ENCODE measurements at regions not wholly inside any gene's neighbourhood (a gene's known extent, or its start where the extent isn't known, plus 50 kb on each side); places are given as distances from the start of the nearest gene placed in this dataset.
A peak's percentile ranks its signal among the peaks of the same experiment; 100 is the strongest.

GRCh38 chr9:121550041-121550440, 50.4 kb upstream of the GGTA1 start:
- H3K4me3 ChIP-seq = peak overlapping the region in 3 of 10 donors; percentile 38 to 51 (median 49)
- no peaks in the 10 kb centered on the region for H3K9me3 ChIP-seq
- intact Hi-C loops (cut with DNase I) = loop anchor here in 8 of 10 donors (2.0 to 10.0 kb wide), 9 partner anchors 49 to 312 kb away; no protein-coding TSS in a partner anchor
- no peak for DNase-seq
- no peak for TF ChIP-seq CTCF (IDR thresholded peaks at IDR 0.05)
- peaks cover 0 to 5% (median 0%) of the 10 kb centered on the region in 7 donors for H3K27me3 ChIP-seq
- peaks cover 5 to 30% (median 23%) of the 10 kb centered on the region in 9 donors for H3K4me1 ChIP-seq
- no peaks in the 10 kb centered on the region for H3K36me3 ChIP-seq
- 87 to 93% methylated on average over 6 of the region's 6 CpGs for WGBS, 2 donors
- no peak overlapping the region for H3K27ac ChIP-seq
- ATAC-seq = no peak

DNA sequence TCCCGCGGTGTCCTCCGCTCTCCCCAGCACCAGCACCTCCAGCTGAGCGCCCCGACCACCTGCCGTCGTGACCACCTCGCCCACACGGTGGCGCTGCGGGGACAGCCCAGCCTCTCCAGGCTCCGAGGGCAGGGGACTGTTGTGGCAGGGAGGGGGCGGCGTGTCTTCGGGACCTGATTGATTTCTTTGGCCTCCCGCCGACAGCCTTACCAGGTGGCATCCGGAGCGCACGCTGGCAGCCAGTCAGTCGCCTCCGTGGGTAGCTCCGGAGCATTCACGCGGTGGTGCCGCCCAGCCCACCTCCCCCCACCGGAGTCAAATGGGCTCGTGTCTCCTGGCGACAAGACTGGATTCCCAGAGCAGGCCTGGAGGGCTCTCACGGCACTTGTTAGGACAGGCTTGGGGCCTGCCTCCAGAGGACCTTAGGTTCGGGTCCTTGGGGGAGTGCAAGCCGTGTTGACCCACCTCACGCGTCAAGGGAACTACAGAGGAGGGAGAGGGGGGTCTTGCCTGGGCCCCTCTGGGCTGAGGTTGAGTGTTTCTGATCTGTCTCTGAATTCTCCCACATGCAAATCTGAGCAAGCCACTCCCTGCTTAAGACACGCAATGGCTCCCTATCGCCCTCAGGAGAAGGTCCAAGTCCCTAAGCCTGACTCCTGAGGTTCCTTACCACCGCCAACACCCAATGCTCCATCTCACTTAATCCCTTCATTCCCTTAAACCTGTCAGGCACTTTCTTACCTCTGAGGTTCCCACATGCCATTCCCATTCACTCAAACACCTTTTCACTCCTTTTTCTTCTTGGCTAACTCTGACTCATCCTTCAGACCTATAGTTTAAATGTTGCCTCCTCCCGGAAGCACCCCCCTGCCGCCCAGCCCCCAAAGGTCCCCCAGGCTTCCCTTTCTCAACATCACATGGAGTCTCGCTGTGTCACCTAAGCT, 51.2 kb upstream of the GGTA1 start:
- TF ChIP-seq CTCF (IDR thresholded peaks at IDR 0.05) = peak; percentile 93 to 99 (median 97)
- Histone ChIP-seq H3K4me3 (peak overlapping the region in 9 of 10 donors; percentile 28 to 54 (median 43)), H3K4me1 (peaks cover 5 to 26% (median 17%) of the 10 kb centered on the region in 9 donors), H3K36me3 (no peaks in the 10 kb centered on the region), H3K9me3 (no peaks in the 10 kb centered on the region), H3K27me3 (peaks cover 0 to 5% (median 0%) of the 10 kb centered on the region in 7 donors), H3K27ac (peak overlapping the region in 1 of 10 donors; percentile 26)
- DNase-seq = peak; percentile 81 to 85
- peak; percentile 44 to 79 (median 74) for ATAC-seq
- intact Hi-C loops (cut with DNase I) = loop anchor here in 8 of 10 donors (2.0 to 10.0 kb wide), 9 partner anchors 48 to 311 kb away; no protein-coding TSS in a partner anchor
- 22% methylated on average over 40 of the region's 40 CpGs for WGBS, 2 donors

DNA sequence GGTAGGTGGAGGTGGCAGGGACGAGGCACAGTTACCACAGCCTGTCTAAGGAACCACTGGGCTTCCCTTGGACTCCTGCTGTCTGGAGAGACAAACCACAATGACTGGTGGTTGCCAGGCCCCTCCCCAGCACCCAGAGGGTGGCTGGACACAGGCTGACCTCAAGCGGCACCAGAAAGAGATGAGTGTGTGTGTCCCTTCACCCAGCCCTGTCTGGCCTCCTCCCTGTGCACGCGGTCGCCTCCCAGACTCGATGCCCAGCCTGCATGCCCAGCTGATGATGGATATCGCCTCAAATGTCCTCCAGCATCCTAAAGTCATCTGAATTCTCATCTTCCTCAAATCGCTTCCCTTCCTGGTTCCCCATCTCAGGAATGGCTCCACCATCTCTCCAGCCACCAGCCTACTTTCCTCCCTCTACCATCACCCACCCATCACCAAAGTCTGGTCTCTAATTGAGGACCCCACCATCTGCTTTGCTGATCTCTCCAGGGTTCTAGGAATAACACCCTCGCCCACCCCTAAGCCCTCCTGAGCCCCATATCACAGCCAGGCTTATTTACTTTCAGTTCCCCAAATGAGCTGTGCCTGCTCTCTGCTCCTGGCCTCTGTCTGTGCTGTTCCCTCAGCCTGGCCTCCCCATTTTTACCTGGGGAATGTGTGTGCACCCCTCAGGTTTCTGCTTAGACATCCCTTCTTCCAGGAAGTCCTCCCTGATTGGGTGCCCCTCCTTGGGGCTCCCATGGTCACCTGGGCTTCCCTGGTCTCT, 52.5 kb upstream of the GGTA1 start:
- WGBS, 2 donors = 77 to 83% methylated on average over 9 of the region's 9 CpGs
- H3K27ac ChIP-seq = no peak overlapping the region
- no peaks in the 10 kb centered on the region for H3K36me3 ChIP-seq
- no peak for DNase-seq
- no peaks in the 10 kb centered on the region for H3K9me3 ChIP-seq
- no peak overlapping the region for H3K4me3 ChIP-seq
- no peak for ATAC-seq
- H3K27me3 ChIP-seq = peaks cover 0 to 5% (median 0%) of the 10 kb centered on the region in 7 donors
- no peak for TF ChIP-seq CTCF (IDR thresholded peaks at IDR 0.05)
- intact Hi-C loops (cut with DNase I) = loop anchor here in 9 of 10 donors (2.0 to 10.0 kb wide), 10 partner anchors 47 to 445 kb away; no protein-coding TSS in a partner anchor
- peaks cover 7 to 32% (median 21%) of the 10 kb centered on the region in 9 donors for H3K4me1 ChIP-seq

DNA sequence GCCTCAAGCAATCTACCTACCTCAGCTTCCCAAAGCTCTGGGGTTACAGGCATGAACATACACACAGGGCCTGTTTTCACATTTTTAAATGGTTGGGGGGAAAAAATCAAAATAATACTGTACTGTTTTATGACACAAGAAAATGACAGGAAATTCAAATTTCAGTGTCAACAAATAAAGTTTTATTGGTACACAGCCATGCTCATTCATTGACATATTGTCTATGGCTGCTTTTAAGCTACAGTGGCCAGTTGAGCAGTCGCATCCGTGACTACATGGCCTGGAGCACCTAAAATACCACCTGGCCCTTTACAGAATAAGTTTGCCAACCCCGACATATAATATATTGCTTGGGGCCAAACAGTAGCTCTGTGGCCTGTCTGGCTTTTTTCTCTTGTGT, 56.4 kb upstream of the GGTA1 start:
- DNase-seq (no peak), ATAC-seq (no peak)
- intact Hi-C loops (cut with DNase I) = loop anchor here in 7 of 10 donors (5.0 to 10.0 kb wide), 5 partner anchors 41 to 189 kb away; no protein-coding TSS in a partner anchor
- peak overlapping the region in 5 of 10 donors; percentile 74 to 90 (median 75) for H3K27ac ChIP-seq
- H3K4me1 ChIP-seq = peaks cover 12 to 45% (median 29%) of the 10 kb centered on the region in 9 donors
- 93 to 98% methylated on average over 3 of the region's 3 CpGs for WGBS, 2 donors
- no peak for TF ChIP-seq CTCF (IDR thresholded peaks at IDR 0.05)
- no peaks in the 10 kb centered on the region for H3K27me3 ChIP-seq
- no peaks in the 10 kb centered on the region for H3K36me3 ChIP-seq
- H3K4me3 ChIP-seq = no peak overlapping the region
- H3K9me3 ChIP-seq = no peaks in the 10 kb centered on the region
